ENCODE measurements at regions not wholly inside any gene's neighbourhood (a gene's known extent, or its start where the extent isn't known, plus 50 kb on each side); places are given as distances from the start of the nearest gene placed in this dataset.

DNA sequence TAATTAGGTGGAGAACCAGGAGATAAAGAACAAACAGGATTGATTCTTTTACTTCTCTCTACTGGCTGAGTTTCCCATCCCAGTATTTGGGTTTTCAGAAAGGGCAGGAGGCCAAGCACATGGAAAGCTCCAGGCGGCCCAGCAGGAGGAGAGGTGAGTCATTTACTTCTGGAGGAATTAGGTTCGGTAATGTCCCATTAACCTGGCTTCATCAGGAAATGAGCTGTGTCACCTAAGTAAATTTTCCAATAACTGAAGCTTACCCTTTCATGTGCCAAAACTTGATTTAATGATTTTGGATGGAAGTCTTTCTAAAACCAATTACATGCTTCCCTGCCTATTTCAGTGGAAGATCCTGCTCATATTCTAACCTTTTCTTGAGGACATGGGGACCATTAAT lies 257.6 kb upstream of the USP24 start:
- TF ChIP-seq, protein P1, sequence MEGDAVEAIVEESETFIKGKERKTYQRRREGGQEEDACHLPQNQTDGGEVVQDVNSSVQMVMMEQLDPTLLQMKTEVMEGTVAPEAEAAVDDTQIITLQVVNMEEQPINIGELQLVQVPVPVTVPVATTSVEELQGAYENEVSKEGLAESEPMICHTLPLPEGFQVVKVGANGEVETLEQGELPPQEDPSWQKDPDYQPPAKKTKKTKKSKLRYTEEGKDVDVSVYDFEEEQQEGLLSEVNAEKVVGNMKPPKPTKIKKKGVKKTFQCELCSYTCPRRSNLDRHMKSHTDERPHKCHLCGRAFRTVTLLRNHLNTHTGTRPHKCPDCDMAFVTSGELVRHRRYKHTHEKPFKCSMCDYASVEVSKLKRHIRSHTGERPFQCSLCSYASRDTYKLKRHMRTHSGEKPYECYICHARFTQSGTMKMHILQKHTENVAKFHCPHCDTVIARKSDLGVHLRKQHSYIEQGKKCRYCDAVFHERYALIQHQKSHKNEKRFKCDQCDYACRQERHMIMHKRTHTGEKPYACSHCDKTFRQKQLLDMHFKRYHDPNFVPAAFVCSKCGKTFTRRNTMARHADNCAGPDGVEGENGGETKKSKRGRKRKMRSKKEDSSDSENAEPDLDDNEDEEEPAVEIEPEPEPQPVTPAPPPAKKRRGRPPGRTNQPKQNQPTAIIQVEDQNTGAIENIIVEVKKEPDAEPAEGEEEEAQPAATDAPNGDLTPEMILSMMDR (IDR thresholded peaks at IDR 0.05), result no peak
- TF ChIP-seq POLR2A (IDR thresholded peaks at IDR 0.05), result no peak

Measured in testis (tissue), 2 donors.